OCI-LY3 (cell line): ENCODE measurements at regions not wholly inside any gene's neighbourhood (a gene's known extent, or its start where the extent isn't known, plus 50 kb on each side); places are given as distances from the start of the nearest gene placed in this dataset.
"Not testable (repeated sequence)": the region's sequence is repeated elsewhere in the genome, so short reads cannot be mapped to it uniquely, and the experiment has no call there.

ENCODE experiments used
- CTCF ChIP-seq: fragments of 200-600, 300-600 bp; sonication (generic); IDR thresholded peaks from 2 replicates; pipeline ENCODE4 v1.5.1; 2014; ENCODE audit warnings: antibody characterized with exemption, low read length, low read depth
- EZH2phosphoT487 ChIP-seq: fragments of 200-600 bp; shearing (Covaris generic); IDR thresholded peaks from 2 replicates; pipeline ENCODE4 v1.6.1; 2018; ENCODE audit warnings: antibody characterized with exemption, mixed run types, low read depth

GRCh38 chr9:62663512-62663911, 1473.7 kb downstream of the SPATA31A7 start:
- not testable (repeated sequence) for TF ChIP-seq CTCF, EZH2phosphoT487
